ENCODE measurements at regions not wholly inside any gene's neighbourhood (a gene's known extent, or its start where the extent isn't known, plus 50 kb on each side); places are given as distances from the start of the nearest gene placed in this dataset.
A peak's percentile ranks its signal among the peaks of the same experiment; 100 is the strongest.

DNA sequence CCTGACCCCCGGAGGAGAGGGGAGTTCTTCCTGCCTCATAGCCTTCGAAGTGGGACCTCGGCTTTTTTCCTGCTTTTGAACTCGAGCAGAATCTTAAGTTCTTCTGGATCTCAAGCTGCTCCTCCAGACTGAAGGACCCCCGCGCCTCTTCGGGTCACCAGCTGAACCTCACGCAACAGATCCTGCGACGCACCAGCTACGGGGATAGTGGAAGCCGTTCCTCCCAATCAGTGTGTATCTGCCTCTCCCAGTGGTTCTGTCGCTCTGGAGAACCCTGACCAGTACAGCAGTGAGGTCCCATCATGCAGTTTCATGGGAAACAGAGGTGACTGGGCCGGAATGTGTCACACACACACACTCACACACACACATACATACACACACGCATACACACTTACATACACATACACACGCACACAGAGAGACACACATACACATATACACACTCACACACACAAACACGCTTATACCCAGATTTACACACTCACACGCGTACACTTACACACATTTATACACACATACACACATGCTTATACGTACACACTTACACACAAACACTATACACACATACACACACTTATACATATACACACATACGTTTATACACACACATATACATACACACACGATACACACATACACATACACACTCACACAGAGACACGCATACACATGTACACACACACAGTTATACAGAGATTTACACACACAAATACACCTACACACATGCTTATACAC is 170.0 kb downstream of the TTLL2 start:
- Histone ChIP-seq H3K36me3 (replicated peaks; ENCODE audit: control insufficient read depth, insufficient read depth, low read length) (no peaks in the 10 kb centered on the region), H3K4me3 (ENCODE audit: insufficient read depth, low read depth, low read length) (no peak overlapping the region), H3K27me3 (ENCODE audit: control insufficient read depth, insufficient read depth, low read length) (no peaks in the 10 kb centered on the region)
- no peak for DNase-seq

DNA sequence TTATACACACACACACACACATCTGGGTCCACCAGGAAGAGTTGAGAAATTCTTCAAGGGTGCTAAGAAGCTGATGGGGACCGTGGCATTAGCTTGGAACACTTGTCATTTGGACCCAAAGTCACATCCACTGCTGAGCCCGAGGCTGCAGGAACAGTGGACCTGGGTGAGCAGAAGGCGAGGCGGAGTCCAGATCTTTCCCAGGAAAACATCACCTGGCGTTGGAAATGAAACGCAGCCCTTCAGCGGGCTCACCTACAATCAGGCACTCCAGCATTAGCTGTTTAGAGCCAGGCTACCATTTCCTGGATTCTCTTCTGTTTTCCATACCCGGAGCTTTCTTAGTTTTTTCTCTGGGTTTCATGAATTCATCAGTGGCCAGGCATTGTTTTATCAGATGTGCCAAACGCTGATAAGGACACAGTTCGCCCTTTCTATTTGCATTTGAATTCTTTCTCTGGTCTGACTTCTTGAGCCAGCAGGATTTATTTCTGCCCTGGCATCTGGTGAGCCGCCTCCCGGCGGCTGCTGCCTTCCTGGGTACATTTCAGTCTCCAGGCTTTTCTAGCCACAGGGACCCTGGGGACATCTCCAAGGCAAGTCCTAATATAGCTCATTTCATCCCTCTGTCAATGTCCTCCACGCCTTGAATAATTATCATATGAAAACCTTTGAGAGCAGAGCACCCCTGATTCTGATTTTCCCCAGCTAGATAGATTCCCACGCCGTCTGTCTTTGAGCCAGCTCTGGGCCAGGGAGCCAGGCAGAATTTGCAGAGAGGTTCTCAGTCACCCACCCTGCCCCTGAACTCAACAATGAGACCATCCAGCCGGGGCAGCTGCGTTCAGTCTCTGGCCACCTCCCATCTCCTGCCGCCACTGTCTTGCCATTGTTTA is 170.9 kb downstream of the TTLL2 start:
- no peaks in the 10 kb centered on the region for H3K36me3 ChIP-seq (replicated peaks; ENCODE audit: control insufficient read depth, insufficient read depth, low read length)
- H3K27me3 ChIP-seq (ENCODE audit: control insufficient read depth, insufficient read depth, low read length): no peaks in the 10 kb centered on the region
- no peak for DNase-seq

DNA sequence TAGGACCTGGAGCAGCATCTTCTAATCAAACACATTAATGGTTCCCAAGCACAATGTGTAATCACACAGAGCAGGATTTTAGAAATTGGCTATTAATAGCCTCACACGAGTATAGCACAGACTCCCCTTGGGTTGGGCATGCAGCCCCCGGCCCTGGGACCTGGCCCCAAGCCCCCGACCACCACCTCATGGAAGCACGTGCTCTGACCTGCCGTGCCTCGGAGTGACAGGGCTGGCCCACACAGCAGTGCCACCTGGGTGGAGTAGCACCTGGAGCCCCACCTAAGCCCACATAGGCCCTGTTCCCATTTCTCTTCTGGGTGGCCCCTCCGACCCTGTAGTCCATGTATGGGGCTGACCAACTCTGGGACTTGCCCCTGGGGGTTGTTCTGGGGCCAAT is 171.8 kb downstream of the TTLL2 start:
- no peak for DNase-seq
- Histone ChIP-seq H3K27me3 (ENCODE audit: control insufficient read depth, insufficient read depth, low read length) (no peaks in the 10 kb centered on the region), H3K36me3 (replicated peaks; ENCODE audit: control insufficient read depth, insufficient read depth, low read length) (no peaks in the 10 kb centered on the region), H3K4me3 (ENCODE audit: insufficient read depth, low read depth, low read length) (no peak overlapping the region)

More for the DNA sequence above, 170.9 kb downstream of the TTLL2 start:
- H3K4me3 ChIP-seq (ENCODE audit: insufficient read depth, low read depth, low read length): no peak overlapping the region

DNA sequence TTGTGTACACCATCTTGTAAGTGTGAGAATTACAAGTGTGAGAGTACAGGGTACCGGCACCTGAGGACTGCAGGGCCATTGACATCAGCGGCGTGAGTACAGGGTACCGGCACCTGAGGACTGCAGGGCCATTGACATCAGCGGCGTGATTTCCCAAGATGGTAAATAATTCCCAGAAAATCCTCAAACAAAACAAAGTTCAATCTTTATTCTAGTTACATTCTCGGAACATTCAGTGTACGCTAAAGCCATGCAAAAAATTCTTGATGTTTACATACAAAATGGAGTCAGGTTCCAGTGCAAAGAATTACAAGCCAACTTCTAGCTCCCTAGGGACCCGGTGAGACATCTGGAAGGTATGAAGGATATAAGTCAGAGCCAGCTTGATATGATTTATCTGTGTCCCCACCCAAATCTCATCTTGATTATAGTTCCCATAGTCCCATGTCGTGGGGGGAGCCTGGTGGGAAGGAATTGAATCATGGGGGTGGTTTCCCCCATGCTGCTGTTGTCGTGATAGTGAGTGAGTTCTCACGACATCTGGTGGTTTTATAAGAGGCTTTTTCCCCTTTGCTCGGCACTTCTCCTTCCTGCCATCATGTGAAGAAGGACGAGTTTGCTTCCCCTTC is 172.7 kb downstream of the TTLL2 start:
- no peak for DNase-seq
- Histone ChIP-seq H3K36me3 (replicated peaks; ENCODE audit: control insufficient read depth, insufficient read depth, low read length) (no peaks in the 10 kb centered on the region), H3K4me3 (ENCODE audit: insufficient read depth, low read depth, low read length) (no peak overlapping the region), H3K27me3 (ENCODE audit: control insufficient read depth, insufficient read depth, low read length) (no peaks in the 10 kb centered on the region)

DNA sequence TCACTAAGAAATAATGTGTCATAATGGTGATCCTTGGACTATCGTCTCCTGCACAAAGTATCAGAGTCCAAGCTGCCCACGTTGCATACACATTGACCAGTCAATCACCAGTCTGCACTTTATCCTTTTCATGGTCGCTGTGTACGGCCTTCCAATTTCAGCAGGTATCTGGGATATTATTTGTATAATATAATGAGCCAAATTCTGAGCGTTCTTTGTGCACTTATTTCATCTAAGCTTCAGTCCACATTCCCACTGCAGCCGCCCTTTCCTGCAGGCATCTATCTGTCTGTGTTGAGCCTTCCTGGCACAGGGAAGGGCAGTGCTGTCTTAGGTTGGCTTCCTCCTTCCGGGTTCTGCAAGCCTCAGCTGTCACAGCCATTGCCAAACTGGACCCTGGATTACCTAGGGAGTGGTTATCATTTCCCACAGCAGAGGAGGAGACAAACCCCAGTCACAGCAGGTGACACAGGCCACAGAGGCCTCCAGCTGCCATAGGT is 174.3 kb downstream of the TTLL2 start:
- no peak for DNase-seq
- no peak overlapping the region for H3K4me3 ChIP-seq (ENCODE audit: insufficient read depth, low read depth, low read length)
- H3K36me3 ChIP-seq (replicated peaks; ENCODE audit: control insufficient read depth, insufficient read depth, low read length): no peaks in the 10 kb centered on the region
- no peaks in the 10 kb centered on the region for H3K27me3 ChIP-seq (ENCODE audit: control insufficient read depth, insufficient read depth, low read length)

DNA sequence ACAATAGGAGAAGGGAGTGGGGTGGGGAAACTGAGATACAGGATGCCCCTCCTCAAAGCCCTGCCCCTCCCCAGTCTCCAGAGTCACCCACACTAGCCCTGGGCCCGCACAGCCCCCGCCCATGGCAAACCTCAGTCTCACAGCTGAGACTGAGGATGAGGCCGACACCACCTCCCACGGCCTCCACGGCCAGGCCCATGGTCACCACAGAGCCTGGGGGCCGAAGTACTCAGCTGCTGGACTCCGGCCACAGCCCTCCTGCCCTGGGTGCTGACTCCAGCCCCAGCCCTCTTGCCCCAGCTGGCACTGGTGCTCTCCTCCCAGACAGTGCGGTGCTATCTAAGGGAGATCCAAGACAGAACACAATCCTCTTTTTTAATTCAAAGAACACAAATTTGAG is 176.1 kb downstream of the TTLL2 start:
- Histone ChIP-seq H3K4me3 (ENCODE audit: insufficient read depth, low read depth, low read length) (no peak overlapping the region), H3K27me3 (ENCODE audit: control insufficient read depth, insufficient read depth, low read length) (no peaks in the 10 kb centered on the region), H3K36me3 (replicated peaks; ENCODE audit: control insufficient read depth, insufficient read depth, low read length) (no peaks in the 10 kb centered on the region)
- no peak for DNase-seq

DNA sequence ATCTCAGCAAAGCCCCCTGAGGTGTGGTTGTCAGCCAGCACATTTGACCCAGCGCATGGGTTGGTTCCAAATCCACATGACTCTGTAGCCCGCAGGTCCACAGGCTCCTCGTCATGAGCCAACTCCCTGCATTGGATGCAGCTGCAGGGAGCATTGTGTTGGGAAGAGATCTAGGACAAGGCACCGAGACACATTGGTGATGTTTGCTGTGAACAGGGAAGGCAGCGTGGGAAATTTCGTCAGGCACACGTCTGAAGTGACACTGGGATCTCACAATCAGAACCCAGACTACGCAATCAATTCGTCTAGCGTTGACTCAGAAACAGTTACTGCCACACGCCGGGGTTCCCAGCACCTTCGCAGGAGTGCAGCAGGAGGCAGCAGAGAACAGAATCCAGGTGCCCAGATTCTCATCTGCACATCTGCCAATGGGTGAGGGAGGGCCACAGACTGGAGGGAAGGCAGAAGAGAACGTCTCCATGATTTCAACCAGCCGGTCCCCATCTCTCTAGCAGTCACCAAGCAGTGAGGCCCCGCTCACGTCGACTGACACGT is 177.0 kb downstream of the TTLL2 start:
- peak; percentile 84 for DNase-seq
- H3K27me3 ChIP-seq (ENCODE audit: control insufficient read depth, insufficient read depth, low read length): no peaks in the 10 kb centered on the region
- no peaks in the 10 kb centered on the region for H3K36me3 ChIP-seq (replicated peaks; ENCODE audit: control insufficient read depth, insufficient read depth, low read length)
- H3K4me3 ChIP-seq (ENCODE audit: insufficient read depth, low read depth, low read length): no peak overlapping the region

DNA sequence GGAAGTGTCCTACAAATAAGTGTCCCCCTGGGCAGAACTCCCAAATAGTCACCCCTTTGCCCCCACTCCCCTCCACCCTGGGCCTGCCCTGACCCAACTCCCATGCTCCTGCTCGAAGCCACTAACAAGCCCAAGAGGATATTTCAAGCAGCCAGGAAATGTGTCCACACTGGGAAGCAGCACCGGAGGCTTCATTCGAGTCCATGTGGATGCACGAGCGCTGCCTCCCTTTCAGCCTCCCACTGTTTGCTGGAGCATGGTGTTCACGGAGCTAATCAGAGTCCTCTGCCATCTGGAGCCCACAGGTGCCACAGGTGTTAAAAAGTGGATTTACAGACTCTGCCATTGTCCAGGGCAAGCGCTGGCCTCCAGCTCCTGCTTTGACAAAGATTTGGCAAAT is 177.6 kb downstream of the TTLL2 start:
- DNase-seq: no peak
- Histone ChIP-seq H3K36me3 (replicated peaks; ENCODE audit: control insufficient read depth, insufficient read depth, low read length) (no peaks in the 10 kb centered on the region), H3K27me3 (ENCODE audit: control insufficient read depth, insufficient read depth, low read length) (no peaks in the 10 kb centered on the region; the same call in 1 of the 2 replicates), H3K4me3 (ENCODE audit: insufficient read depth, low read depth, low read length) (no peak overlapping the region)

DNA sequence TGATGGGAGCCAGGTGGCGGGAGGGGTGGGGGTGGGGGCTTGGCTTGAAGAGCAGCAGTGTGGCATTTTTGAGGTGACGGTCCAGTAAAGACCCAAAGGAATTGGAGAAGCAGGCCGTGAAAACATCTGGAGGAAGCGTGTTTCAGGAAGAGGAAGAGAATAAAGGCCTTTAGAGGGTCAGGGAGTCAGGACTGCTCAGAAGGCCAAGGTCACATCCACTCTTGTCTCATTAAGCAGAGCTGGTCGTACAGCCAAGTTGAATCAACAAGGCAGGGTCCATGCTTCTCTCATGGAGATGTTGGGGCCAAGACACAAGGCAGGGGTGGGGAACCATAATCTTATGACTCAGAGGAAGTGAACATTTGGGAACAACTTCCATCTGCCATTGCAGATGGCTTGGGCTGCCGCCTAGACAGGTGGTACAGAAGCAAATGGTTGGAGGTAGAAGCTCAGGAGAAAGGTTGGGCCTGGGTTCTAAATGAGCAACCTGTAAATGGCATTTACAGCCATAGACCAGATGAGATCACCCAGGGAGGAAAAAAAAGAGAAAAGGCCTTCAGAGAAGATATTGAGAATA is 179.6 kb downstream of the TTLL2 start:
- Histone ChIP-seq H3K27me3 (ENCODE audit: control insufficient read depth, insufficient read depth, low read length) (no peaks in the 10 kb centered on the region; the same call in 1 of the 2 replicates), H3K4me3 (ENCODE audit: insufficient read depth, low read depth, low read length) (no peak overlapping the region), H3K36me3 (replicated peaks; ENCODE audit: control insufficient read depth, insufficient read depth, low read length) (no peaks in the 10 kb centered on the region)
- no peak for DNase-seq

DNA sequence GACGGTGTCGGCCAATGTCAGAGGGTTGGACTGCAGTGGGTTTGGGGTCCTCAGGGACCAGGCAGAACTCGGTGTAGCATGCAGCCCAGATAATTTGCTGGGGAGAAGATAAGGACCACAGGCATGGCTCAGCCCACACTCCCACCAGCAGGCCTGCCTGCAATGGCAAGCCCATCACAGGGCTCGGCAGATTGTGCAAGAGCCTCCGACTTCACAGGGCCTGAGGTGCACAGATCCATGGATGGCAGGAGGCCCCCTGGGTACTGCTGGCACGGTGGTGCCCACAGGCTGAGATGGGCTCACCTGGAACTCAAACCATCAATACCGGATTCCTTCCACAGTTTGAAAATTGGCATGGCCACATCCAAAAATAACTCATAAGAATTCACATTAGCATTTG is 180.3 kb downstream of the TTLL2 start:
- no peak for DNase-seq
- Histone ChIP-seq H3K27me3 (ENCODE audit: control insufficient read depth, insufficient read depth, low read length) (no peaks in the 10 kb centered on the region; the same call in 1 of the 2 replicates), H3K4me3 (ENCODE audit: insufficient read depth, low read depth, low read length) (no peak overlapping the region), H3K36me3 (replicated peaks; ENCODE audit: control insufficient read depth, insufficient read depth, low read length) (no peaks in the 10 kb centered on the region)

DNA sequence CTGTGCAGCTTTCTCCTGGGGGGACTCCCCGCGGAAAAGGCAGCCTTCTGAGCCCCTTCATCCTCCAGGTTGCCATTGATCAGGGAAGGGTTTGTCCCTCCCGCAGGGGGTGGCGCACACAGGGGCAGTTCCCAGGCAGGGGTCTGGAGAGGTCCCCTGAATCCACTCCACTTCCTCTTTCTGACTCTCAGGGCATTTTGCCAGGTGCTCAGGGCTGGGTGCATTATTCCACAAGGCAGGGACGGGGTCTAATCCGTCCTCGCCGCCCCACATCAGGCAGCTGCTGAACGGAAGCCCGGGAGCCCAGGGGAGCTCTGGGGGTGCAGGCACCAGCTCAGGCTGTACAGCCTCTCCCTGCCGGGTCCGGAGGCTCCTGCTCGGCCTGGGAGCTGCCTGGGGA is 180.9 kb downstream of the TTLL2 start:
- no peaks in the 10 kb centered on the region; the same call in 1 of the 2 replicates for H3K27me3 ChIP-seq (ENCODE audit: control insufficient read depth, insufficient read depth, low read length)
- no peak for DNase-seq

DNA sequence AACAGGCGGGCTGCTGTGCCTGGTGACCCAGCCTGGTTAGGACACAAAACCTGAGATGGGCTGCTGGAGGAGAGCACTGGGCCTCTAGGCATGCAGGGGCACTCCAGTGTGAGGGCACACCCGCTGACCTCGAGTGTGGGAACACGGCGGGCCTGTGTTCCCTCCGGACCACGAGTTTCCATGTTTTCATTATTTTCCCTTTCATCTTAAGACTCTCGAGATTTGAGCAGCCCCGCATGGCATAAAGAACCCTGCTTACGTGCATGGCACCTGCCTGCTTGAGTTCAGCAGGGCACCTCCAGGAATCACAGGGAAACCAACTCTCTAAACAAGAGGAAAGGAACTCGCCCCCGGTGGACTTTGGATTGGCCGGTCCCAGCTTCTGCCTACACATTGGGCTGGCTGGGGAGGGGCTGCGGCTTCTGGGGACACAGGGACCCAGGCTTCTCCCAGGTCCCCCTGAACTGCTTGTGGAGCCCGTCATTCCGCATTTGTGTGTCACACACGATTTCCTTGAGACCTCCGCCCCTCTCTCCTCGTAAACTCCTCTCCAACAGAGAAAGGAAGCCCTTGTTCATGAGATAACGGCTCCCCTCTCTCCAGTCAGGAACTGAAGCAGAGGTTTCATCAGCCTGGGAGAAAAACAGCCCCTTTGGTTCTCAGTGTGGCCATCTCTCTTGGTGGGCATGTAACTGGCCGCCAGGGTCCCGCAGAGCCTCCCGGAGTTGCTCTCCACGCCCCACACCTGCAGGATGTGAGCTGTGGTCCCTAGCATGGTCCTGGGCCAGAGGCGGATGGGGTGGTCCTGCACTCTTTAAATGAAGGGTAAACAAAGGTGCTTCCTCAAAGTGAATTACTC is 181.8 kb downstream of the TTLL2 start:
- H3K36me3 ChIP-seq (replicated peaks; ENCODE audit: control insufficient read depth, insufficient read depth, low read length): no peaks in the 10 kb centered on the region
- DNase-seq: no peak
- no peak overlapping the region for H3K4me3 ChIP-seq (ENCODE audit: insufficient read depth, low read depth, low read length)
- no peaks in the 10 kb centered on the region; the same call in 1 of the 2 replicates for H3K27me3 ChIP-seq (ENCODE audit: control insufficient read depth, insufficient read depth, low read length)

More for the DNA sequence above, 180.9 kb downstream of the TTLL2 start:
- no peaks in the 10 kb centered on the region for H3K36me3 ChIP-seq (replicated peaks; ENCODE audit: control insufficient read depth, insufficient read depth, low read length)
- H3K4me3 ChIP-seq (ENCODE audit: insufficient read depth, low read depth, low read length): no peak overlapping the region

DNA sequence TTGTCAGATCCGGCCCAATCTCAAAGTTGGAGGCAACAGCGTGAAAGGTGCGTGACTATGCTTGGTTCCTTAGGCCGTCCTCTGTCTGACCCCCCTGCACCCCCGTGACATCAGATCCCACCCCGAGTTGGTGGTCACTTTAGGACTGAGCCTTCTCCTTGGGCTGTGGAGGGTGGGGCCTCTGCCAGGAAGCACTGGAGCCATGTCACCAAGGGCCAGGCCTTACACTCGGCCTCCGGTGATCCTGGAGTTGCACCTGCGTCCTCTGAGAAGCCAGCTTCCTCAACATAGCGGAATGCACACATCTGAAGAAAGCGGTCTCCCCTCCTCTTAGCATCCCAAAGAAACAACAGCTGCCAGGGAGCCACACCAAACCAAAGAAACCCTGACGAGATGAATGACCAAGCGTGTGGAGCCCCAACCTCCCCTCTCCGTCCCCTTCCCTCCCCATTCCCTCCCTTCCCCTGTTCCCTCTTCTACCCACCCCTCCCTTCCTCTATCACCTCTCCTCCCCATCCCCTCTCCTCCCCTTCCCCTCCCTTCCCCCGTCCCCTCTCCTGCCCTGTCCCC is 182.6 kb downstream of the TTLL2 start:
- DNase-seq: no peak
- H3K4me3 ChIP-seq (ENCODE audit: insufficient read depth, low read depth, low read length): no peak overlapping the region
- H3K27me3 ChIP-seq (ENCODE audit: control insufficient read depth, insufficient read depth, low read length): no peaks in the 10 kb centered on the region; the same call in 1 of the 2 replicates
- H3K36me3 ChIP-seq (replicated peaks; ENCODE audit: control insufficient read depth, insufficient read depth, low read length): no peaks in the 10 kb centered on the region
